ENCODE measurements at regions not wholly inside any gene's neighbourhood (a gene's known extent, or its start where the extent isn't known, plus 50 kb on each side); places are given as distances from the start of the nearest gene placed in this dataset.

DNA sequence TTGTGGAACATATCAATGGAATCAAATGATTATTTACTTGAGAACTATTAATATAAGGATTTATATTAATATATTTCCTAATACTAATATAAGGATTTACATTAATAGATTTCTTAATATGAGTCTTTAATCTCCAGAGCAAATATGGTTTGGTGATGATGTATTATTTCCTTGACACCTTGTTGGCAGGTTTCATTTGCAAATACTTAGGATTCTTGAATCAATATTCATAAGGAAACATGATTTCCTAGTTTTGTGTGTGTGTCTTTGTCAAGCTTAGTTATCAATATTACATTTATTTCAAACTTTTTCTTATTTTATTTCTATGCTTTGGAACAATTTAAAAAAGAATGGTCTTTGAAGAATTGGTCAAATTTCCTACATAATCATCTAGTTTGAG is 138.5 kb downstream of the RAB38 start:
- intact Hi-C loops (cut with DNase I, micrococcal nuclease): no loop called here

GRCh38 chr11:88035271-88035670 is 140.0 kb downstream of the RAB38 start:
- H3K9me3 ChIP-seq: no peaks in the 10 kb centered on the region
- no peak for DNase-seq
- H3K36me3 ChIP-seq (ENCODE audit: low read depth): no peaks in the 10 kb centered on the region
- intact Hi-C loops (cut with DNase I, micrococcal nuclease): no loop called here
- ATAC-seq: no peak
- no peaks in the 10 kb centered on the region for H3K4me1 ChIP-seq (ENCODE audit: low read depth)
- no peak for TF ChIP-seq CTCF (IDR thresholded peaks at IDR 0.05)
- H3K4me3 ChIP-seq: no peak overlapping the region

More for the DNA sequence above, 138.5 kb downstream of the RAB38 start:
- no peak for TF ChIP-seq CTCF (IDR thresholded peaks at IDR 0.05)
- no peaks in the 10 kb centered on the region for H3K36me3 ChIP-seq (ENCODE audit: low read depth)
- no peaks in the 10 kb centered on the region for H3K4me1 ChIP-seq (ENCODE audit: low read depth)
- no peaks in the 10 kb centered on the region for H3K9me3 ChIP-seq
- DNase-seq (no peak), ATAC-seq (no peak)
- H3K4me3 ChIP-seq: no peak overlapping the region

GRCh38 chr11:88017666-88018065 is 157.6 kb downstream of the RAB38 start:
- Histone ChIP-seq H3K4me3 (no peak overlapping the region), H3K9me3 (no peaks in the 10 kb centered on the region), H3K4me1 (ENCODE audit: low read depth) (no peaks in the 10 kb centered on the region), H3K36me3 (ENCODE audit: low read depth) (no peaks in the 10 kb centered on the region)
- DNase-seq (no peak), ATAC-seq (no peak)
- no peak for TF ChIP-seq CTCF (IDR thresholded peaks at IDR 0.05)
- intact Hi-C loops (cut with DNase I, micrococcal nuclease): no loop called here

GRCh38 chr11:88016392-88017170 is 158.7 kb downstream of the RAB38 start:
- DNase-seq: peak in 1 of 3 donors; percentile 90
- intact Hi-C loops (cut with DNase I, micrococcal nuclease): no loop called here
- ATAC-seq: peak; percentile 84

DNA sequence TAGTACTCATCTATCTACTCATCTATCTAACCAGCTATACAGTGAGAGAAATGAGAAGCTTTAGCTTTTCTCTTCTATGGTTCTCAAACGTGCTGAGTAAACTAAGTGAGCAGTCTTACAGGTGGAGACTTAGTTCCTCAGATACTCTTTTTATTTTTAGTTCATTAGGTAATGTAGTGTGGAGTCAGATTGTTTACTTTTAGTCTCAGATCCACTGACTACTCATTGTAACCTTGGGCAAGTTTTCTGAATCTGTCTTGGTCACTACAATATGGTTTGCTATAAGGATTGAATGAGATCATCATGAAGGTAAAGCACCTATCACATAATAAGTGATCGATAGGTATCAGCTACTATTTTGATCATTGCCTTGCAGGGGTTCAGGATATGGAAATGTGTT is 160.1 kb downstream of the RAB38 start:
- ATAC-seq (no peak), DNase-seq (no peak)
- Histone ChIP-seq H3K4me1 (ENCODE audit: low read depth) (no peaks in the 10 kb centered on the region), H3K4me3 (no peak overlapping the region), H3K36me3 (ENCODE audit: low read depth) (no peaks in the 10 kb centered on the region), H3K9me3 (no peaks in the 10 kb centered on the region)
- intact Hi-C loops (cut with DNase I, micrococcal nuclease): no loop called here
- no peak for TF ChIP-seq CTCF (IDR thresholded peaks at IDR 0.05)

More at GRCh38 chr11:88016392-88017170, 158.7 kb downstream of the RAB38 start:
- Histone ChIP-seq H3K9me3 (no peaks in the 10 kb centered on the region), H3K4me1 (ENCODE audit: low read depth) (no peaks in the 10 kb centered on the region), H3K4me3 (no peak overlapping the region), H3K36me3 (ENCODE audit: low read depth) (no peaks in the 10 kb centered on the region)
- peak; percentile 27 for TF ChIP-seq CTCF (IDR thresholded peaks at IDR 0.05)
